Osteoblast (primary cell): ENCODE measurements at regions not wholly inside any gene's neighbourhood (a gene's known extent, or its start where the extent isn't known, plus 50 kb on each side); places are given as distances from the start of the nearest gene placed in this dataset.
"Not testable (repeated sequence)": the region's sequence is repeated elsewhere in the genome, so short reads cannot be mapped to it uniquely, and the experiment has no call there.

ENCODE experiments used
- DNase-seq: peaks from one replicate; pipeline ENCODE4 v3.0.0; 2011; ENCODE audit warnings: low spot score, mixed read lengths; ENCODE audit not compliant: insufficient read length; ENCODE audit errors: missing footprints
- H2AFZ ChIP-seq: 2 replicates; pipeline ENCODE4 v1.6.0; 2011; ENCODE audit warnings: mild to moderate bottlenecking, low read length
- H3K27ac ChIP-seq: 2 replicates; pipeline ENCODE4 v1.5.1; 2011; ENCODE audit warnings: mild to moderate bottlenecking, low read depth, low read length, moderate library complexity
- H3K27me3 ChIP-seq: 2 replicates; pipeline ENCODE4 v1.6.0; 2012; ENCODE audit warnings: mild to moderate bottlenecking, control low read depth, inconsistent platforms, low read length, moderate library complexity; ENCODE audit not compliant: insufficient read depth
- H3K36me3 ChIP-seq: 2 replicates; pipeline ENCODE4 v1.5.1; 2011; ENCODE audit warnings: mild to moderate bottlenecking, low read length, control low read depth, moderate library complexity; ENCODE audit not compliant: insufficient read depth
- H3K4me1 ChIP-seq: 2 replicates; pipeline ENCODE4 v1.5.1; 2011; ENCODE audit warnings: mild to moderate bottlenecking, low read length, control low read depth, moderate library complexity; ENCODE audit not compliant: insufficient read depth
- H3K4me2 ChIP-seq: 2 replicates; pipeline ENCODE4 v1.6.0; 2011; ENCODE audit warnings: mild to moderate bottlenecking, low read length; ENCODE audit not compliant: insufficient read depth
- H3K4me3 ChIP-seq: fragments of 200-600 bp; sonication (generic); 3 replicates; pipeline ENCODE4 v1.5.1; 2012; ENCODE audit warnings: mild to moderate bottlenecking, low read length, inconsistent platforms; ENCODE audit not compliant: insufficient read depth
- H3K79me2 ChIP-seq: 2 replicates; pipeline ENCODE4 v1.6.0; 2012; ENCODE audit warnings: mild to moderate bottlenecking, low read length, control low read depth, inconsistent platforms; ENCODE audit not compliant: insufficient read depth
- H3K9me3 ChIP-seq: 2 replicates; pipeline ENCODE4 v1.5.1; 2011; ENCODE audit warnings: low read depth, low read length, control low read depth
- H4K20me1 ChIP-seq: 2 replicates; pipeline ENCODE4 v1.6.0; 2012; ENCODE audit warnings: mild to moderate bottlenecking, low read length, control low read depth; ENCODE audit not compliant: insufficient read depth
- TF ChIP-seq, protein P1 (sequence below): IDR thresholded peaks from 2 replicates; pipeline ENCODE4 v1.5.1; 2011; ENCODE audit warnings: mild to moderate bottlenecking, low read depth, low read length, moderate library complexity; ENCODE audit errors: extremely low read depth

DNA sequence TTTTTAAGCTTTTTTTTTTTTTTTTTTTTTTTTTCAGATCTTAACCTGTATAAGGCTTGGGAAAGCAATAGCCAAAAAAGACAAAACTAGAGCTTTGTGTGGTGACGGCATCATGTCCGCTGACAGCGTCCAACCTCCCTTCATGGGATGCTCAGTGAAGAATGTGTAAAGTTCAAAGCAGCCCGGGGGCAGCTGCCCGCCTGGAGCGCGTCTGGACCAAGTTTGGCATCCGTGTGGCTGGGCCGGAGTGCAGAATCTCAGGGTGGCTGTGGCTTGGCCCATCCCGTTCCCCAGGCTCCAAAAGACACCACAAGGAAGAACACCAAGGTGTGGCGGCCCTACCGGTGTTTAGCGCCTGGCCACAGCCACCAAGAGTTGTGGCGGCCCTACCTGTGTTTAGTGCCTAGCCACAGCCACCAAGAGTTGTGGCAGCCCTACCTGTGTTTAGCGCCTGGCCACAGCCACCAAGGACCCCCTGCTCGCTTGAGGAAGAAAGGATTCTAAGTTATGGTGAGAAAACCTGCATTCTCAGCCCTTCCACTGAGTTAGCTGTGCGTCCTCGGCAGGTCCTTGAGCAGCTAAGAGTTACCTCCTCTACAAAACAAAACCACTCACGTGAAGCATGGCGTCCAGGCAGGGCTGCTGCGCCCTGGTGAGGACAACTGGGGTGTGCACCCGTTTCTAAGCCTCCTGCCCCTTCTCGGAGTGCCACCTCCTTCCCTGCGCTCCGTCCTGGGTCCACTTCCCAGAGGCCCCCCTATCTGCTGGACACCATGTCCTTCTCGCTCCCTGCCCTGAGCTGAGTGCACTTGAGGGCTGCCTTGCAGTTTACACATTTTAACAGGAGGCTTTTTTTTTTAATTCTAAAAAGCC lies 103.6 kb upstream of the SALL3 start:
- H3K9me3 ChIP-seq = peaks cover 3% of the 10 kb centered on the region

GRCh38 chr18:78876868-78877267 lies 102.8 kb upstream of the SALL3 start:
- TF ChIP-seq, protein P1, sequence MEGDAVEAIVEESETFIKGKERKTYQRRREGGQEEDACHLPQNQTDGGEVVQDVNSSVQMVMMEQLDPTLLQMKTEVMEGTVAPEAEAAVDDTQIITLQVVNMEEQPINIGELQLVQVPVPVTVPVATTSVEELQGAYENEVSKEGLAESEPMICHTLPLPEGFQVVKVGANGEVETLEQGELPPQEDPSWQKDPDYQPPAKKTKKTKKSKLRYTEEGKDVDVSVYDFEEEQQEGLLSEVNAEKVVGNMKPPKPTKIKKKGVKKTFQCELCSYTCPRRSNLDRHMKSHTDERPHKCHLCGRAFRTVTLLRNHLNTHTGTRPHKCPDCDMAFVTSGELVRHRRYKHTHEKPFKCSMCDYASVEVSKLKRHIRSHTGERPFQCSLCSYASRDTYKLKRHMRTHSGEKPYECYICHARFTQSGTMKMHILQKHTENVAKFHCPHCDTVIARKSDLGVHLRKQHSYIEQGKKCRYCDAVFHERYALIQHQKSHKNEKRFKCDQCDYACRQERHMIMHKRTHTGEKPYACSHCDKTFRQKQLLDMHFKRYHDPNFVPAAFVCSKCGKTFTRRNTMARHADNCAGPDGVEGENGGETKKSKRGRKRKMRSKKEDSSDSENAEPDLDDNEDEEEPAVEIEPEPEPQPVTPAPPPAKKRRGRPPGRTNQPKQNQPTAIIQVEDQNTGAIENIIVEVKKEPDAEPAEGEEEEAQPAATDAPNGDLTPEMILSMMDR = no peak
- Histone ChIP-seq H3K4me2 (no peak overlapping the region), H3K79me2 (no peaks in the 10 kb centered on the region), H2AFZ (no peak overlapping the region), H3K36me3 (no peaks in the 10 kb centered on the region), H3K27me3 (no peaks in the 10 kb centered on the region), H4K20me1 (no peaks in the 10 kb centered on the region), H3K4me3 (no peak overlapping the region), H3K9me3 (peaks cover 3% of the 10 kb centered on the region), H3K4me1 (no peaks in the 10 kb centered on the region), H3K27ac (no peak overlapping the region)
- DNase-seq = peak; percentile 54

More for the DNA sequence above, 103.6 kb upstream of the SALL3 start:
- Histone ChIP-seq H3K4me3 (no peak overlapping the region), H3K79me2 (no peaks in the 10 kb centered on the region), H3K27me3 (no peaks in the 10 kb centered on the region), H3K4me2 (no peak overlapping the region), H3K36me3 (no peaks in the 10 kb centered on the region), H2AFZ (no peak overlapping the region), H4K20me1 (no peaks in the 10 kb centered on the region), H3K4me1 (no peaks in the 10 kb centered on the region), H3K27ac (no peak overlapping the region)
- TF ChIP-seq, protein P1 = no peak
- DNase-seq = no peak

DNA sequence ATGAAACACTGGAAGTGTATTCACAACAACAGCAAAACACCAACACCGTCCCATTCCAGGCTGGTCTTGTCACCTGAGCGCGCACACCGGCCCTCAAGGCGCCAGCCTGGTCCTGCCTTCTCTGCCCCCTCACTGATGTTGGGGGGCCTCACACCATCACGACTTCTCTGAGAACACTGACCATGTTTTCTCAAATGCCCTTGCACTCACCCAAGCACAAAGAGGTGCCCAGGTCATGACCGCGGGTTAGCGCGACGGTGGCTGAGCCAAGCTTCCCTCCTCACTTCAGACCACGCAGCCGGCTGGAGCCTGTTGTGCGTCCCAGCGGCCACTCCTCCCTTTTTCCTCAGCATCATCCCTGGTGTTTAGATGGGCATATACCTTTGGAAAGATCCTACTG lies 101.3 kb upstream of the SALL3 start:
- Histone ChIP-seq H3K36me3 (no peaks in the 10 kb centered on the region), H3K27me3 (no peaks in the 10 kb centered on the region), H3K4me2 (no peak overlapping the region), H2AFZ (no peak overlapping the region), H3K27ac (no peak overlapping the region), H4K20me1 (no peaks in the 10 kb centered on the region), H3K9me3 (peaks cover 3% of the 10 kb centered on the region), H3K79me2 (no peaks in the 10 kb centered on the region), H3K4me1 (no peaks in the 10 kb centered on the region), H3K4me3 (no peak overlapping the region)
- TF ChIP-seq, protein P1 = no peak
- DNase-seq = no peak

GRCh38 chr18:78879072-78879883 lies 100.3 kb upstream of the SALL3 start:
- not testable (repeated sequence) for H3K79me2 ChIP-seq, H3K27ac ChIP-seq, H3K4me2 ChIP-seq, H3K27me3 ChIP-seq, H3K4me1 ChIP-seq, H3K4me3 ChIP-seq, H3K9me3 ChIP-seq, H2AFZ ChIP-seq, H3K36me3 ChIP-seq, DNase-seq, H4K20me1 ChIP-seq
